HepG2 (cell line): ENCODE measurements at regions not wholly inside any gene's neighbourhood (a gene's known extent, or its start where the extent isn't known, plus 50 kb on each side); places are given as distances from the start of the nearest gene placed in this dataset.

Experiments
- ATAC-seq: fragments of 200-7000 bp; cut with Tn5 transposase; 3 replicates; pipeline ENCODE4 v1.9.1; 2020; ENCODE audit warnings: mild to moderate bottlenecking, moderate library complexity
- BruUV-seq: library from RNA; stranded (reverse); fragments of 400-500 nt; replicated peaks from 2 replicates; lab custom pipeline; 2021; lab: Mats Ljungman, UMichigan
- CTCF ChIA-PET: fragments of 300-600 bp; formaldehyde crosslinking; extraction: SDS; loops from one replicate; lab custom pipeline; 2021; ENCODE audit warnings: low total read pairs, inconsistent platforms, low intra/inter-chr PET ratio; lab: Yijun Ruan, JAX
- POLR2A ChIA-PET: fragments of 350-600 bp; sonication (Branson Sonifier 250); formaldehyde crosslinking; loops from one replicate; lab custom pipeline; 2020; ENCODE audit warnings: antibody characterized with exemption, inconsistent platforms; lab: Yijun Ruan, JAX
- DNase-seq: peaks from one replicate; pipeline ENCODE4 v3.0.0-alpha.2; 2015; ENCODE audit warnings: low spot score
- FAIRE-seq: peaks from 3 replicates; lab custom pipeline; 2011; peaks lifted over from hg19 to GRCh38; lab: Jason Lieb, UNC
- H2AFZ ChIP-seq: one replicate; pipeline ENCODE4 v1.6.1; 2011; ENCODE audit warnings: low read length, inconsistent platforms
- H3K27ac ChIP-seq: fragments of 300-600 bp; 3 replicates; pipeline ENCODE4 v1.8.0; 2011; ENCODE audit warnings: mixed run types, mild to moderate bottlenecking, mixed read lengths, low read length, inconsistent platforms; ENCODE audit not compliant: insufficient read depth; ENCODE audit errors: extremely low read length
- H3K27me3 ChIP-seq, 2 experiments: fragments of 200-600 bp in 1 of 2; 2 replicates in 1 of 2; 3 replicates in 1 of 2; pipeline versions ENCODE4 v1.6.0 to v1.8.0; 2011; ENCODE audit warnings: low read length in 2 of 2, mild to moderate bottlenecking in 2 of 2, moderate library complexity in 2 of 2, inconsistent platforms in 1 of 2; ENCODE audit not compliant: insufficient read depth in 2 of 2, control insufficient read depth in 1 of 2
- H3K36me3 ChIP-seq, 2 experiments: fragments of 200-600 bp in 1 of 2; replicated peaks in 1 of 2; 2 replicates in 1 of 2; 3 replicates in 1 of 2; pipeline versions ENCODE4 v1.5.1 to v1.8.0; 2011; ENCODE audit warnings: low read length in 2 of 2, inconsistent platforms in 1 of 2; ENCODE audit not compliant: insufficient read depth in 2 of 2, control insufficient read depth in 1 of 2
- H3K4me1 ChIP-seq: 2 replicates; pipeline ENCODE4 v1.5.1; 2012; ENCODE audit warnings: low read length, inconsistent platforms; ENCODE audit not compliant: insufficient read depth
- H3K4me2 ChIP-seq: 2 replicates; pipeline ENCODE4 v1.6.0; 2011; ENCODE audit warnings: low read depth, low read length, inconsistent platforms
- H3K4me3 ChIP-seq, 3 experiments: fragments of 200-600 bp in 1 of 3; sonication (generic), shearing (Covaris generic) in 1 of 3; replicated peaks in 1 of 3; 2 replicates each; pipeline ENCODE4 v1.5.1; 2011 to 2016; ENCODE audit warnings: low read length in 3 of 3, inconsistent platforms in 2 of 3, low read depth in 2 of 3, mild to moderate bottlenecking in 2 of 3, control low read depth in 1 of 3, mixed read lengths in 1 of 3; ENCODE audit not compliant: insufficient read depth in 1 of 3
- H3K79me2 ChIP-seq: one replicate; pipeline ENCODE4 v1.6.1; 2011; ENCODE audit warnings: low read length, inconsistent platforms; ENCODE audit not compliant: insufficient read depth
- H3K9ac ChIP-seq: 2 replicates; pipeline ENCODE4 v1.6.0; 2011; ENCODE audit warnings: mild to moderate bottlenecking, low read depth, low read length, inconsistent platforms; ENCODE audit not compliant: insufficient read depth
- H3K9me3 ChIP-seq: 2 replicates; pipeline ENCODE4 v1.5.1; 2012; ENCODE audit warnings: mild to moderate bottlenecking, low read length
- H4K20me1 ChIP-seq: 2 replicates; pipeline ENCODE4 v1.6.0; 2011; ENCODE audit warnings: inconsistent platforms, mild to moderate bottlenecking, low read length, moderate library complexity; ENCODE audit not compliant: insufficient read depth
- HDAC1 ChIP-seq: sonication (generic); formaldehyde crosslinking; IDR thresholded peaks from 2 replicates; pipeline ENCODE4 v1.5.1; 2020; ENCODE audit warnings: mild to moderate bottlenecking, missing genetic modification reagents
- HOXA5 ChIP-seq: sonication (generic); formaldehyde crosslinking; IDR thresholded peaks from 2 replicates; pipeline ENCODE4 v1.4.0; 2020; ENCODE audit warnings: missing genetic modification reagents
- MTF2 ChIP-seq: sonication (generic); formaldehyde crosslinking; IDR thresholded peaks from 2 replicates; pipeline ENCODE4 v1.5.0; 2020; ENCODE audit warnings: missing genetic modification reagents, borderline replicate concordance
- NR3C1 ChIP-seq: sonication (generic); formaldehyde crosslinking; IDR thresholded peaks from 2 replicates; pipeline ENCODE4 v1.4.0; 2020; ENCODE audit warnings: missing genetic modification reagents
- PHF5A ChIP-seq: IDR thresholded peaks from one replicate; pipeline ENCODE4 v1.6.1; 2018; ENCODE audit warnings: low read depth, missing genetic modification reagents; ENCODE audit not compliant: unreplicated experiment
- SOX5 ChIP-seq: IDR thresholded peaks from 2 replicates; pipeline ENCODE4 v1.6.1; 2016; ENCODE audit warnings: borderline replicate concordance
- SOX6 ChIP-seq, 2 experiments: fragments of 450-650 bp in 1 of 2; sonication (generic) in 1 of 2; formaldehyde crosslinking in 1 of 2; IDR thresholded peaks; 2 replicates each; pipeline versions ENCODE4 v1.4.0 to v1.6.1; 2017 to 2020; ENCODE audit warnings: antibody characterized with exemption in 1 of 2, mild to moderate bottlenecking in 1 of 2, missing genetic modification reagents in 1 of 2
- SRY ChIP-seq: sonication (generic); formaldehyde crosslinking; IDR thresholded peaks from 2 replicates; pipeline ENCODE4 v1.8.0; 2022; ENCODE audit warnings: mild to moderate bottlenecking, missing genetic modification reagents
- ZIK1 ChIP-seq: sonication (generic); formaldehyde crosslinking; IDR thresholded peaks from 2 replicates; pipeline ENCODE4 v1.5.0; 2020; ENCODE audit warnings: mild to moderate bottlenecking, low read depth, missing genetic modification reagents, borderline replicate concordance
- ZSCAN22 ChIP-seq: sonication (generic); formaldehyde crosslinking; IDR thresholded peaks from 2 replicates; pipeline ENCODE4 v1.4.0; 2020; ENCODE audit warnings: mild to moderate bottlenecking, missing genetic modification reagents
- WGBS: methylation state at CpG from one replicate; pipeline ENCODE4 v1.1.6; 2017; ENCODE audit warnings: low lambda C conversion rate; 5-methylcytosine and 5-hydroxymethylcytosine counted together
- in situ Hi-C: cut with HindIII; loops from 2 replicates; pipeline ENCODE4 v1.10.0; 2017; ENCODE audit warnings: low pct_unique_long_range_greater_than_20kb; ENCODE audit not compliant: extremely low pct_ligation_motif_present
- intact Hi-C: fragments of 100-400 bp; cut with micrococcal nuclease; formaldehyde crosslinking; loops from one replicate; pipeline ENCODE4 v1.10.0; 2022; ENCODE audit not compliant: unreplicated experiment
- TF ChIP-seq, protein P1 (sequence below): sonication (generic); formaldehyde crosslinking; IDR thresholded peaks from 2 replicates; pipeline ENCODE4 v1.4.0; 2020; ENCODE audit warnings: missing genetic modification reagents
- TF ChIP-seq, protein P2 (sequence below): sonication (generic); formaldehyde crosslinking; conservative IDR thresholded peaks from 2 replicates; pipeline ENCODE4 v1.8.0; 2022; ENCODE audit warnings: mild to moderate bottlenecking, moderate library complexity, missing genetic modification reagents
- TF ChIP-seq, protein P3 (sequence below): sonication (generic); formaldehyde crosslinking; IDR thresholded peaks from 2 replicates; pipeline ENCODE4 v1.4.0; 2020; ENCODE audit warnings: missing genetic modification reagents
- TF ChIP-seq, protein P4 (sequence below): sonication (generic); formaldehyde crosslinking; IDR thresholded peaks from 2 replicates; pipeline ENCODE4 v1.8.0; 2022; ENCODE audit warnings: mild to moderate bottlenecking, missing genetic modification reagents; ENCODE audit not compliant: insufficient replicate concordance

DNA sequence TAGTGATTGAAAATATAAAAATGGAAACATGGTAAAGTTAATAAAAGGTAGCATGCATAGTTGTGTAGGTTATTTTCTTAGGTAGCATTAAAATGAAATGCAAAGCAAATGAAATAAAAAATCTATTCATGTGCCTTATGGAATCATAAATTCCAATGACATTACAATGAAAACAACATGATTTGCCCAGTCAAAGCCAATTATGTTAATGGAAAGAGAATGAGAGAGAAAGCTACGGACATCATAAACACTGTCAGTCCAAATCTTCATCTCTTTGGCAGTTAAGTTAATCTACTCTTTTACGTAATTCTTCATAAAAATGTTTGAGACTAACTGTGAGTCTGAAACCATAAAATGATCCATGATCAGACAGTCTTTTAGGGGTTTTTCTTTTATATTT, 636.7 kb upstream of the SYT4 start (continued):
- TF ChIP-seq, protein P1, sequence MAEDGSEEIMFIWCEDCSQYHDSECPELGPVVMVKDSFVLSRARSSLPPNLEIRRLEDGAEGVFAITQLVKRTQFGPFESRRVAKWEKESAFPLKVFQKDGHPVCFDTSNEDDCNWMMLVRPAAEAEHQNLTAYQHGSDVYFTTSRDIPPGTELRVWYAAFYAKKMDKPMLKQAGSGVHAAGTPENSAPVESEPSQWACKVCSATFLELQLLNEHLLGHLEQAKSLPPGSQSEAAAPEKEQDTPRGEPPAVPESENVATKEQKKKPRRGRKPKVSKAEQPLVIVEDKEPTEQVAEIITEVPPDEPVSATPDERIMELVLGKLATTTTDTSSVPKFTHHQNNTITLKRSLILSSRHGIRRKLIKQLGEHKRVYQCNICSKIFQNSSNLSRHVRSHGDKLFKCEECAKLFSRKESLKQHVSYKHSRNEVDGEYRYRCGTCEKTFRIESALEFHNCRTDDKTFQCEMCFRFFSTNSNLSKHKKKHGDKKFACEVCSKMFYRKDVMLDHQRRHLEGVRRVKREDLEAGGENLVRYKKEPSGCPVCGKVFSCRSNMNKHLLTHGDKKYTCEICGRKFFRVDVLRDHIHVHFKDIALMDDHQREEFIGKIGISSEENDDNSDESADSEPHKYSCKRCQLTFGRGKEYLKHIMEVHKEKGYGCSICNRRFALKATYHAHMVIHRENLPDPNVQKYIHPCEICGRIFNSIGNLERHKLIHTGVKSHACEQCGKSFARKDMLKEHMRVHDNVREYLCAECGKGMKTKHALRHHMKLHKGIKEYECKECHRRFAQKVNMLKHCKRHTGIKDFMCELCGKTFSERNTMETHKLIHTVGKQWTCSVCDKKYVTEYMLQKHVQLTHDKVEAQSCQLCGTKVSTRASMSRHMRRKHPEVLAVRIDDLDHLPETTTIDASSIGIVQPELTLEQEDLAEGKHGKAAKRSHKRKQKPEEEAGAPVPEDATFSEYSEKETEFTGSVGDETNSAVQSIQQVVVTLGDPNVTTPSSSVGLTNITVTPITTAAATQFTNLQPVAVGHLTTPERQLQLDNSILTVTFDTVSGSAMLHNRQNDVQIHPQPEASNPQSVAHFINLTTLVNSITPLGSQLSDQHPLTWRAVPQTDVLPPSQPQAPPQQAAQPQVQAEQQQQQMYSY (CRISPR knock-in tag) = no peak
- TF ChIP-seq ZSCAN22 (CRISPR knock-in tag) (no peak), MTF2 (CRISPR knock-in tag) (no peak), SRY (CRISPR knock-in tag) (no peak), HOXA5 (CRISPR knock-in tag) (no peak)

DNA sequence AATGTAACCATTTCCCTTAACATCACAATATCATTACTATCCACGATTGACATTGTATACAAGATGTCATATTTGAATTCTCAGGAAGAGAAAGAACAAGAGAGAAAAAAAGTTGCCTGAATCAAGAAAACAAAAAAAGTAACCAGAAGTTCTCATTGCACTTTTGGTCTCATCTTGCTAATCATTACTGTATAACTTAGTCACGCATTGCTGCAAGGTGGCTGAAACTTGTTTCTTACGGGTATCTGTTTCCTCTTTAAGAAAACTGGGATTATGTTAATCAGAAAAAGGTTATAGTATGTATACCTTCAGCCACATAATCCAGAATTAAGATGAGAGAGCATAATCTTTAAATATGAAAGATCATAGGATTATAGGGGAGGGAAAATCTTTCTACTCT, 639.7 kb upstream of the SYT4 start:
- in situ Hi-C loops (no loop called here), intact Hi-C loops (no loop called here)
- Histone ChIP-seq H3K27me3 (no peaks in the 10 kb centered on the region), H3K4me2 (no peak overlapping the region), H3K27ac (no peak overlapping the region), H3K36me3 (no peaks in the 10 kb centered on the region), H3K79me2 (no peaks in the 10 kb centered on the region), H2AFZ (no peak overlapping the region), H3K4me1 (no peaks in the 10 kb centered on the region), H3K4me3 (no peak overlapping the region), H3K9ac (no peak overlapping the region), H4K20me1 (no peaks in the 10 kb centered on the region), H3K9me3 (peaks cover 43% of the 10 kb centered on the region)
- no TSS peak for BruUV-seq
- no peak for FAIRE-seq
- 5% methylated on average over 3 of the region's 3 CpGs for WGBS
- ChIA-PET POLR2A (no interaction called here), CTCF (no interaction called here)
- ATAC-seq = no peak
- DNase-seq = no peak
- TF ChIP-seq NR3C1 (CRISPR knock-in tag) (no peak), ZIK1 (CRISPR knock-in tag) (no peak), PHF5A (CRISPR knock-in tag) (no peak), HDAC1 (CRISPR knock-in tag) (no peak), SOX6 (IDR thresholded peaks at IDR 0.05) (no peak), SOX6 (CRISPR knock-in tag; IDR thresholded peaks at IDR 0.05) (no peak), SOX5 (no peak)
- TF ChIP-seq, protein P2, sequence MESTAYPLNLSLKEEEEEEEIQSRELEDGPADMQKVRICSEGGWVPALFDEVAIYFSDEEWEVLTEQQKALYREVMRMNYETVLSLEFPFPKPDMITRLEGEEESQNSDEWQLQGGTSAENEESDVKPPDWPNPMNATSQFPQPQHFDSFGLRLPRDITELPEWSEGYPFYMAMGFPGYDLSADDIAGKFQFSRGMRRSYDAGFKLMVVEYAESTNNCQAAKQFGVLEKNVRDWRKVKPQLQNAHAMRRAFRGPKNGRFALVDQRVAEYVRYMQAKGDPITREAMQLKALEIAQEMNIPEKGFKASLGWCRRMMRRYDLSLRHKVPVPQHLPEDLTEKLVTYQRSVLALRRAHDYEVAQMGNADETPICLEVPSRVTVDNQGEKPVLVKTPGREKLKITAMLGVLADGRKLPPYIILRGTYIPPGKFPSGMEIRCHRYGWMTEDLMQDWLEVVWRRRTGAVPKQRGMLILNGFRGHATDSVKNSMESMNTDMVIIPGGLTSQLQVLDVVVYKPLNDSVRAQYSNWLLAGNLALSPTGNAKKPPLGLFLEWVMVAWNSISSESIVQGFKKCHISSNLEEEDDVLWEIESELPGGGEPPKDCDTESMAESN = no peak
- TF ChIP-seq, protein P3, sequence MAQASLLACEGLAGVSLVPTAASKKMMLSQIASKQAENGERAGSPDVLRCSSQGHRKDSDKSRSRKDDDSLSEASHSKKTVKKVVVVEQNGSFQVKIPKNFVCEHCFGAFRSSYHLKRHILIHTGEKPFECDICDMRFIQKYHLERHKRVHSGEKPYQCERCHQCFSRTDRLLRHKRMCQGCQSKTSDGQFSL (CRISPR knock-in tag) = no peak
- TF ChIP-seq, protein P4, sequence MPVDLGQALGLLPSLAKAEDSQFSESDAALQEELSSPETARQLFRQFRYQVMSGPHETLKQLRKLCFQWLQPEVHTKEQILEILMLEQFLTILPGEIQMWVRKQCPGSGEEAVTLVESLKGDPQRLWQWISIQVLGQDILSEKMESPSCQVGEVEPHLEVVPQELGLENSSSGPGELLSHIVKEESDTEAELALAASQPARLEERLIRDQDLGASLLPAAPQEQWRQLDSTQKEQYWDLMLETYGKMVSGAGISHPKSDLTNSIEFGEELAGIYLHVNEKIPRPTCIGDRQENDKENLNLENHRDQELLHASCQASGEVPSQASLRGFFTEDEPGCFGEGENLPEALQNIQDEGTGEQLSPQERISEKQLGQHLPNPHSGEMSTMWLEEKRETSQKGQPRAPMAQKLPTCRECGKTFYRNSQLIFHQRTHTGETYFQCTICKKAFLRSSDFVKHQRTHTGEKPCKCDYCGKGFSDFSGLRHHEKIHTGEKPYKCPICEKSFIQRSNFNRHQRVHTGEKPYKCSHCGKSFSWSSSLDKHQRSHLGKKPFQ (CRISPR knock-in tag) = no peak
